Fibroblast of peridontal ligament (primary cell): ENCODE measurements at regions not wholly inside any gene's neighbourhood (a gene's known extent, or its start where the extent isn't known, plus 50 kb on each side); places are given as distances from the start of the nearest gene placed in this dataset.
"Not testable (repeated sequence)": the region's sequence is repeated elsewhere in the genome, so short reads cannot be mapped to it uniquely, and the experiment has no call there.

Source experiments
- DNase-seq: peaks from one replicate; pipeline ENCODE4 v3.0.0-alpha.2; 2010; ENCODE audit errors: extremely low read depth

GRCh38 chr2:142330458-142330857 is 199.6 kb upstream of the LRP1B start:
- no peak for DNase-seq

GRCh38 chr2:142325870-142326269 is 195.1 kb upstream of the LRP1B start:
- DNase-seq, result no peak

- DNase-seq, result no peak
Measured at GRCh38 chr2:142323206-142323605, 192.4 kb upstream of the LRP1B start.

GRCh38 chr2:142321706-142322280 is 191.0 kb upstream of the LRP1B start:
- DNase-seq, result no peak

- DNase-seq, result no peak
Measured at GRCh38 chr2:142320067-142320466, 189.3 kb upstream of the LRP1B start.

GRCh38 chr2:142316049-142316448 is 185.2 kb upstream of the LRP1B start:
- DNase-seq, result no peak

GRCh38 chr2:142315346-142315745 is 184.5 kb upstream of the LRP1B start:
- DNase-seq, result no peak

- no peak for DNase-seq
Measured at GRCh38 chr2:142314164-142314563, 183.3 kb upstream of the LRP1B start.

- DNase-seq, result no peak
Measured at GRCh38 chr2:142310530-142310929, 179.7 kb upstream of the LRP1B start.

GRCh38 chr2:142308744-142309143 is 177.9 kb upstream of the LRP1B start:
- no peak for DNase-seq

GRCh38 chr2:142307616-142308115 is 176.8 kb upstream of the LRP1B start:
- no peak for DNase-seq

- no peak for DNase-seq
Measured at GRCh38 chr2:142307086-142307485, 176.3 kb upstream of the LRP1B start.

GRCh38 chr2:142306131-142306530 is 175.3 kb upstream of the LRP1B start:
- no peak for DNase-seq

GRCh38 chr2:142300517-142300916 is 169.7 kb upstream of the LRP1B start:
- DNase-seq, result no peak

- no peak for DNase-seq
Measured at GRCh38 chr2:142299021-142299420, 168.2 kb upstream of the LRP1B start.

GRCh38 chr2:142294225-142294624 is 163.4 kb upstream of the LRP1B start:
- no peak for DNase-seq

GRCh38 chr2:142291969-142292368 is 161.2 kb upstream of the LRP1B start:
- no peak for DNase-seq

GRCh38 chr2:142290931-142291330 is 160.1 kb upstream of the LRP1B start:
- no peak for DNase-seq

GRCh38 chr2:142286618-142287017 is 155.8 kb upstream of the LRP1B start:
- no peak for DNase-seq

- DNase-seq, result no peak
Measured at GRCh38 chr2:142285480-142285879, 154.7 kb upstream of the LRP1B start.

GRCh38 chr2:142284336-142284735 is 153.5 kb upstream of the LRP1B start:
- DNase-seq, result not testable (repeated sequence)

GRCh38 chr2:142280831-142281230 is 150.0 kb upstream of the LRP1B start:
- DNase-seq, result no peak

GRCh38 chr2:142270990-142271389 is 140.2 kb upstream of the LRP1B start:
- no peak for DNase-seq

- no peak for DNase-seq
Measured at GRCh38 chr2:142270291-142270690, 139.5 kb upstream of the LRP1B start.
